BE2C (cell line): ENCODE measurements at regions not wholly inside any gene's neighbourhood (a gene's known extent, or its start where the extent isn't known, plus 50 kb on each side); places are given as distances from the start of the nearest gene placed in this dataset.
"Not testable (repeated sequence)": the region's sequence is repeated elsewhere in the genome, so short reads cannot be mapped to it uniquely, and the experiment has no call there.

Experiments
- DNase-seq: peaks from one replicate; pipeline ENCODE4 v3.0.0-alpha.2; 2020
- H3K27me3 ChIP-seq: fragments of 250-450 bp; sonication (Bioruptor Pico); 2 replicates; pipeline ENCODE4 v1.5.1; 2020; ENCODE audit warnings: mild to moderate bottlenecking
- H3K36me3 ChIP-seq: fragments of 250-450 bp; sonication (Bioruptor Pico); 2 replicates; pipeline ENCODE4 v1.5.1; 2020; ENCODE audit warnings: mild to moderate bottlenecking
- H3K4me1 ChIP-seq: fragments of 250-450 bp; sonication (Bioruptor Pico); 2 replicates; pipeline ENCODE4 v1.5.1; 2020
- H3K4me3 ChIP-seq: 2 replicates; pipeline ENCODE4 v1.5.1; 2011; ENCODE audit warnings: low read depth, low read length
- H3K9me3 ChIP-seq: fragments of 250-450 bp; sonication (Bioruptor Pico); 2 replicates; pipeline ENCODE4 v1.5.1; 2020
- CTCF ChIP-seq: IDR thresholded peaks from 2 replicates; pipeline ENCODE4 v1.5.1; 2012; ENCODE audit warnings: mild to moderate bottlenecking, low read depth, low read length

- TF ChIP-seq CTCF: no peak
- no peaks in the 10 kb centered on the region for H3K9me3 ChIP-seq
- no peaks in the 10 kb centered on the region for H3K36me3 ChIP-seq
- no peaks in the 10 kb centered on the region for H3K27me3 ChIP-seq
- H3K4me1 ChIP-seq: no peaks in the 10 kb centered on the region
- DNase-seq: no peak
- no peak overlapping the region for H3K4me3 ChIP-seq
These were observed 307.8 kb upstream of the DIPK2B start for GRCh38 chrX:45508454-45508853.

GRCh38 chrX:45506149-45506730 lies 305.6 kb upstream of the DIPK2B start:
- Histone ChIP-seq H3K4me3 (no peak overlapping the region), H3K27me3 (no peaks in the 10 kb centered on the region), H3K36me3 (no peaks in the 10 kb centered on the region), H3K9me3 (no peaks in the 10 kb centered on the region), H3K4me1 (no peaks in the 10 kb centered on the region)
- no peak for DNase-seq
- TF ChIP-seq CTCF: no peak

- Histone ChIP-seq H3K36me3 (no peaks in the 10 kb centered on the region), H3K4me1 (no peaks in the 10 kb centered on the region), H3K27me3 (no peaks in the 10 kb centered on the region), H3K9me3 (no peaks in the 10 kb centered on the region), H3K4me3 (no peak overlapping the region)
- no peak for TF ChIP-seq CTCF
- no peak for DNase-seq
These were observed 304.5 kb upstream of the DIPK2B start for GRCh38 chrX:45505214-45505613.

- H3K27me3 ChIP-seq, H3K4me3 ChIP-seq, DNase-seq, H3K9me3 ChIP-seq, H3K36me3 ChIP-seq, H3K4me1 ChIP-seq: not testable (repeated sequence)
These were observed 303.2 kb upstream of the DIPK2B start for GRCh38 chrX:45503787-45504362.

GRCh38 chrX:45502396-45502795 lies 301.7 kb upstream of the DIPK2B start:
- no peaks in the 10 kb centered on the region for H3K4me1 ChIP-seq
- H3K9me3 ChIP-seq: no peaks in the 10 kb centered on the region
- TF ChIP-seq CTCF: no peak
- H3K4me3 ChIP-seq: no peak overlapping the region
- DNase-seq: no peak
- H3K36me3 ChIP-seq: no peaks in the 10 kb centered on the region
- H3K27me3 ChIP-seq: no peaks in the 10 kb centered on the region

- H3K4me1 ChIP-seq: no peaks in the 10 kb centered on the region
- H3K4me3 ChIP-seq: no peak overlapping the region
- no peaks in the 10 kb centered on the region for H3K36me3 ChIP-seq
- no peak for TF ChIP-seq CTCF
- DNase-seq: no peak
- H3K9me3 ChIP-seq: no peaks in the 10 kb centered on the region
- H3K27me3 ChIP-seq: no peaks in the 10 kb centered on the region
These were observed 296.6 kb upstream of the DIPK2B start for GRCh38 chrX:45497290-45497689.
